Suprapubic skin (tissue), 3 donors: ENCODE measurements at regions not wholly inside any gene's neighbourhood (a gene's known extent, or its start where the extent isn't known, plus 50 kb on each side); places are given as distances from the start of the nearest gene placed in this dataset.

Source experiments
- POLR2AphosphoS5 ChIP-seq, 3 donors: sonication (generic); formaldehyde crosslinking; IDR thresholded peaks; one replicate each; pipeline ENCODE4 v1.6.1; 2017; ENCODE audit warnings: antibody characterized with exemption in 3 of 3
- TF ChIP-seq, protein P1 (sequence below), 2 donors: fragments of 200-600 bp in 1 of 2; fragments of 450-650 bp in 1 of 2; sonication (generic) in 1 of 2; IDR thresholded peaks; one replicate each; pipeline ENCODE4 v1.5.1; 2016 to 2019; ENCODE audit warnings: antibody characterized with exemption in 2 of 2, mild to moderate bottlenecking in 1 of 2, moderate library complexity in 1 of 2

- TF ChIP-seq, protein P1, sequence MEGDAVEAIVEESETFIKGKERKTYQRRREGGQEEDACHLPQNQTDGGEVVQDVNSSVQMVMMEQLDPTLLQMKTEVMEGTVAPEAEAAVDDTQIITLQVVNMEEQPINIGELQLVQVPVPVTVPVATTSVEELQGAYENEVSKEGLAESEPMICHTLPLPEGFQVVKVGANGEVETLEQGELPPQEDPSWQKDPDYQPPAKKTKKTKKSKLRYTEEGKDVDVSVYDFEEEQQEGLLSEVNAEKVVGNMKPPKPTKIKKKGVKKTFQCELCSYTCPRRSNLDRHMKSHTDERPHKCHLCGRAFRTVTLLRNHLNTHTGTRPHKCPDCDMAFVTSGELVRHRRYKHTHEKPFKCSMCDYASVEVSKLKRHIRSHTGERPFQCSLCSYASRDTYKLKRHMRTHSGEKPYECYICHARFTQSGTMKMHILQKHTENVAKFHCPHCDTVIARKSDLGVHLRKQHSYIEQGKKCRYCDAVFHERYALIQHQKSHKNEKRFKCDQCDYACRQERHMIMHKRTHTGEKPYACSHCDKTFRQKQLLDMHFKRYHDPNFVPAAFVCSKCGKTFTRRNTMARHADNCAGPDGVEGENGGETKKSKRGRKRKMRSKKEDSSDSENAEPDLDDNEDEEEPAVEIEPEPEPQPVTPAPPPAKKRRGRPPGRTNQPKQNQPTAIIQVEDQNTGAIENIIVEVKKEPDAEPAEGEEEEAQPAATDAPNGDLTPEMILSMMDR (IDR thresholded peaks at IDR 0.05) = no peak
- TF ChIP-seq POLR2AphosphoS5 (IDR thresholded peaks at IDR 0.05) = no peak
Measured at GRCh38 chr5:87121304-87122150, 146.2 kb upstream of the RASA1 start.
